CD4-positive, alpha-beta T cell treated with Interleukin-15 for 4 hours (primary cell): ENCODE measurements at regions not wholly inside any gene's neighbourhood (a gene's known extent, or its start where the extent isn't known, plus 50 kb on each side); places are given as distances from the start of the nearest gene placed in this dataset.

ENCODE experiments used
- DNase-seq: peaks from one replicate; pipeline ENCODE4 v3.0.0-alpha.2; 2020; ENCODE audit warnings: low spot score

- no peak for DNase-seq
These were observed 258.6 kb downstream of the CBLN1 start for GRCh38 chr16:49023050-49023449.

DNA sequence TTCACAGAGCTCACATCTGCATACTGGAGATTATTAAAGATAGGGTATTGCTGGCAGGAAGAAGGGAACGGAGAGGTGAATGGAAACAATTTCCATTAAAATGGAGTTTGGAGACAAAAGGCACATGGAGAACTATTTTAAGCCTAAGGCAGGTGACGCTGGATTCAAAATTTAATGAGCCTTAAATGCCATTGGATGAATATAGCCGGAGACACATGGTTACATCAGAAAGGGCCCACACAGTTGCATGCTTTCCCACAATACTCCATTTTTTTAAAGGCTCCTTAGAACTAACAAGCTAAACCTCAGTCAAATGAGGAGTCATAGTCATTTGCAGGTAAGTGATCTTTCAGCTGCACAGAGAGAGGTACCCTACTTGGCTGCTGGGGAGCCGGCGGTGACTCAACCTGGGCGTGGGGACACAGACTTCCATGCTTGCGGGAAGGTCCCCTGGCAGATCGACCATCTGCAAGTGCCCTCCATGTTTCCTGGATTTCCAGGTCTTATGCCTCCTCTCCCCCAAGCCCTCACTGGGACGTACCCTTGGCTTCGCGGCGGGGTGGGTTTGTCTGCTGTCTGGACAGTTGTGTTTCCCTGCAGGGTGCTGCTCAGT lies 259.2 kb downstream of the CBLN1 start:
- no peak for DNase-seq

DNA sequence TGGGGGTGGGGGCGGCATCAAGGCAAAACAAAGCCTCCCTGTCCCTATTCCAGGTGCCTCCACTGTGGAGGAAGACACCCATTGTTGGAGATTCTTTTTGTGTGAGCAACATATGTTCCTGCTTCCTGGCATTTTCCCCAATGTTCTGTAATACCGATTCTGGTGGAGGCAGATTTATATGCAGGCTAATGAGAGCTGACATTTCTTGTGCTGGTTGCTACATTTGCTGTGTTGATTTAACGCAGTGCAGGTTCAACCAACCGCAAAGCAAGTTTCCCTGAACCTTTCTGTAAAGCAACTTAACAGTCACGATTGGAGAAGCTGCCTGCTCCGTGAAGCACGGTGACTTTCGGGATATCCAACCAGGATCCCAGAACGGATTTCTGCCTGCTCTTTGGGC lies 260.5 kb downstream of the CBLN1 start:
- DNase-seq, result no peak

DNA sequence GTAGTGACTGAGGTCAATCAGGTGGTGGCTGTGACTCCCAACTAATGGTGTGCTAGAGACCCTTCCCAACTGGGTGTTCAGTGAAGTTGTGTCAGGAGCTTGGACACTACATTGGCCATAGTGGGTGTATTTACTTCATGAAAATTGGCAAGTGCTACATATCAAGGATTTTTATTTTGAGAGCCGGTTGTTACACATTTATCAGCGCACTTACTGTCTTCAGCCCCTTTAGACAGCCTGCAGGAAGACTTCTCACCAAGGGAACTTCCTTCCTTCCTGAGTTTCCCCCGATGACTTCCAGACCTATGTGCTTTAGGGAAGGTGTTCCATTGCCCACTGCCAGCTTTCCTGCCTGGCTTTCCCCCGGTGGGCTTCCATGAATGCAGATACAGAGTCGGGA lies 261.2 kb downstream of the CBLN1 start:
- no peak for DNase-seq

GRCh38 chr16:49019831-49020230 lies 261.8 kb downstream of the CBLN1 start:
- no peak for DNase-seq

GRCh38 chr16:49019081-49019633 lies 262.5 kb downstream of the CBLN1 start:
- DNase-seq, result no peak

DNA sequence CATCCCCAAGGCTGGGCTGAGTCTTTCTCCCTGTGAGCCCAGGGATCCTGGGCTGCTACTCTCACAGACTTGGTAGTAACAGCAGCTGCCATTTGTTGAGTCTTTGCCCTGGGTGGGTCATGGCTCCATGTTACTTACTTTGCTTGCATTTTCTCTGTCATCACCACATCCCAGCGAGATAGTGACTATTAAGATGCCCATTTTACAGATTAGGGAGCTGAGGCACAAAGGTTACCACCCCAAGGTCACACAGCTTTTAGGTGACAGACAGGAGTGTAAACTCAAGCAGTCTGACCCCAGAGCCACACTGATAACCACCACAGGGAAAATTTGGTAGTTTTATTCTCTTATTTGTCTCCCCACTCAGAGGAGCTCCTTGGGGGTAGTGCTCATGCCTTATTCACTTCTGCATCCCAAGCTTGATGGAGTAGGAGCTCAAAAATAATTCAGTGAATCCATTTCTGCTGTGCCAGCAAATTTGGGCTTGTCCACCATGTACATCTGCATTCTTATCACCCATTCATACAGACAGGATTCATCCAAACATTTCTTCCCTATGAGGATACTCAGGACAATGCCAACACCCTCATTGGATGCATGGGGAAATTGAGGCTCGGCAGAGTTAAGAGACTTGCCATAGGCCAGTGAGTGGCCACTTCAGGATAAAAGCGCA lies 263.2 kb downstream of the CBLN1 start:
- DNase-seq, result no peak

DNA sequence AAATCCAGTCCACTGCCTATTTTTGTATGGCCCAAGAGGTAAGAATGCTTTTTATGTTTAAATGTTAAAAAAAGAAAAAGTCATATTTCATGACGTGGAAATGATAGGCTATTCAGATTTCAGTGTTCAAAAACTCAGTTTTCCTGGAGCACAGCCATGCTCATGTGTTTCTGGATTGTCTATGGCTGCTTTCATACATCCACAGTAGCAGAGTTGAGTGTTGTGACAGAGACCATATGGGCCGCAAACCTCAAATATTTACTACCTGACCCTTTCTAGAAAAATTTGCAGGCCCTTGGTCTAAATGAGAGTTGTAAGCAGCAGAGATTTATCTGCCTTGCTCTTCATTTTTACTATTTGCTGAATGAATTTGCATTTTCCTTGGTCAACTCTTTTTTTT lies 264.1 kb downstream of the CBLN1 start:
- no peak for DNase-seq

GRCh38 chr16:49016461-49016860 lies 265.2 kb downstream of the CBLN1 start:
- no peak for DNase-seq

- no peak for DNase-seq
These were observed 266.4 kb downstream of the CBLN1 start for GRCh38 chr16:49015225-49015592.

- DNase-seq, result no peak
These were observed 267.1 kb downstream of the CBLN1 start for GRCh38 chr16:49014277-49015224.

DNA sequence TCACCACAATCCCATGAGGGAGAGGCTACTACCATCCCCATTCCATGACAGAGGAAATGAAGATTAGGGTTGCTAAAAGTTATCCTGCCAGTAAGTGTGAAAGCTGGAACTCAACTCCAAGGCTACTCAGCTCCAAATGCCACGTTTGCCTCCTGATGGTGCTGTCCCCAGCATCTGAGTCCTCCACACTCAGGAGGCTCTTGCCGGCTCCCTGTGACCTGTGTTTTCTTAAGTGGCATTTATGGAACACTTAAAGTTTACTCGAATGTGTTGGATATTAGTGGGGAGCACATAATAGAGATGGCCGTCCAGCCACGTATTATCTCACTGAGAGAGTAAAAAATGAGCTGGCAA lies 267.9 kb downstream of the CBLN1 start:
- no peak for DNase-seq

DNA sequence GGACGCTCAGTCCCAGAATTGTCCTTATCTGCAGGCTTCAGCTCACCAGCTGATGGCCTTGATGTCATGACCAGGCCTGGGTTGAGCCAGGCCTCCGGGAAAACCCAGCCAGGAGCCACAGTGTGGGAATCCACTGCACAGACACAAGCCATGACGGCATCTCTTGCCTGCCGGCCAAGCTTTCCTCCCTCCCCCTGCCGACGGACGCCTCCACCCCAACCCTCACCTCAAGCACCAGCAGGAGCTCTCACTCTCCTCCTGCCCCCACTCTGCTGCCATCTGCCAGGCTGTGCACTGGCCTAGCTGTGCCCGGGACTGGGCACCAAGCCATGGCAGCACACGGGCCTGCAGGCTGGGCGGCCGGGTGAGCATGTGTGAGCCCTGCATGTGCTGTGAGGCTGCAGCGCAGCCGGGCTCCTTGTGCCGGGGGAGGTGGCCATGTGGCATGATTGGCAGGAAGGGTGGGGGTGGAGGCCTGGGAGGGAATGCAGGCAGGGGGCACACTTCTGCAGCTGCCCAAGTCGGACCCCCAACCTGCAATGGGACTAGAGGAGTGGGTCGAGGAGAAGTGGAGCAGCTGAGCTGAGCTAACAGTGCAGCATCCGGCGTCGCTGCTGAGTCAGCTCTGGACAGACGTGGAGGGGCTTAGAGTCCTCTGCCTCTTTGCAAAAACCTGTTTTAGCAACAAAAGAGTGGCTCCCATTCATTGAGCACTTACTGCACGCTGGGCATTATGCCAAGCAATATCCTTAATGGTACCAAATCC lies 268.5 kb downstream of the CBLN1 start:
- DNase-seq, result no peak

GRCh38 chr16:49011901-49012300 lies 269.7 kb downstream of the CBLN1 start:
- DNase-seq, result no peak

DNA sequence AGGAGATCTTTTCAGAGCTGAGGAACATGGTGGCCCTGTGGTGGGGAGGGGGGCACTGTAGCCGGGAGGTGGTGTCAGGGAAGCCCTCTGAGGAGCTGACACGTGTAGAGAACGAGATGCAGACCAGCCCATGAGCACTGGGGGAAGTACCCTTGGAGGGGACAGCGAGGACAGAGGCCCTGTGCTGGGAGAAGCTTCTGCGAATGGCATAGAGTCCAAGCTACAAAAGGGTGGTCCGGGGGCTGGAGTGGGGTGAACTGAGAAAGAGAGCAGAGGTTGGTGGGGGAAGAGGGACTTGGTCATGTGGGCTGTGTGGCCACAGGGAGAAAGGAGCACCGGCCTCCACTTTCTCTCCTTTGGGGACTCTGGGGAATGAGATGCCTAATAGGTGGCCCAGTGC lies 270.8 kb downstream of the CBLN1 start:
- no peak for DNase-seq

DNA sequence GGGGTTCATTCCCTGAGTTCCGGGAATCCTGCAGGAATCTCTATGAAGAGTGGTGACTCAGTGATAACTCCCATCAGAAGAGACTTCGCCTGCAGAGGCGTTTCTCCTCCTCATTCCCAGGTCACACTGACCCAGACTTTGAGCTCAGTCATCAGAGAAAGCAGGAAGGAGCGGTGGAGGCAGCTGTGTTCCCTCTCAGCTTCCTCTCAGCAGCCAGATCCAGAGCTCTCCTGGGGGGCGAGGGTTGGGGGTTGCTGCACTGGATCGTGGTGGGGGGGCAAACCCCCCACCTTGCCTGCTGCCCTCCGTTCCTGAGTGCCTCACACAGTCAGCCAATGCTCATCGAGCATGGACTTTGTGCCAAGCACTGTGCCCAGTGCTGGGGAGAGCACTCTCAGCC lies 271.2 kb downstream of the CBLN1 start:
- no peak for DNase-seq

GRCh38 chr16:49009204-49009603 lies 272.4 kb downstream of the CBLN1 start:
- no peak for DNase-seq

- DNase-seq, result no peak
These were observed 277.6 kb downstream of the CBLN1 start for GRCh38 chr16:49003992-49004391.

DNA sequence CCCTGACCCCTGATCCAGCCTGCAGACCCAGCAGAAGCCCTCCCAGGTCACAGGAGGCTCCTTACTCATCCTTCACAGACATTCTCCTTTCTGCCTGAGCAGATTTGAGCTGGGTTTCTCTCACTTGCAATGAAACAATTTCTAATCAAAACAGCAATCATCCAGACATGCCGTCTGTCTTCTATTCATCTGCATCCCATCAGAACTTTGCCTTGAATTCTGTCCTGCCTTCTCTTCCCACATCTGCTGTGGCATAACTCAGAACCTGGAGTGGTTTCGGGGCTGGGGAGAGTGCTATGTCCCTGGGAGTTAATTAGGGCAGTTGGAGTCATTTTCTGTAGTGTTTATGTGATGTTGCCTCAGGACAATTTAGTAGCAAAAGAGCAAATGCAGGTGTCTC lies 278.6 kb downstream of the CBLN1 start:
- DNase-seq, result no peak

DNA sequence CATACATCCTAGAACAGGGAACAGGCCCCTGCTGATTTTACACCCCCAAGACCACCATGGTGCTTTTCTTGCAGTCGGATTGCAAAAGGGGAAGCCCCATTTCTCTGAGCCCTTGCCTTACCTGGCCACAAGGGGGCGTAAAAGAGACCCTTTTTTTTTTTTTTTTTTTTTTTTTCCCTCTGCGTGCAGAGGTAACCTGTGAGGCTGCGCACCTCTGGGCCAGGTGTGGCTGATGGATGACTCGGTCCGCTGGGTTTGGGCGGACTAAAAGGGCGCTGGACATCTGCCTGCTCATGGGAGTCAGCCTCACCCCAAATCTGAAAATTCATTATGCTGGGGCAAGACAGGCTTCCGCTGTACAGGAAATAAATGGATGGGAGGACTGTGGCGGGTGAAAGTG lies 281.0 kb downstream of the CBLN1 start:
- no peak for DNase-seq

GRCh38 chr16:48999508-48999907 lies 282.1 kb downstream of the CBLN1 start:
- no peak for DNase-seq

DNA sequence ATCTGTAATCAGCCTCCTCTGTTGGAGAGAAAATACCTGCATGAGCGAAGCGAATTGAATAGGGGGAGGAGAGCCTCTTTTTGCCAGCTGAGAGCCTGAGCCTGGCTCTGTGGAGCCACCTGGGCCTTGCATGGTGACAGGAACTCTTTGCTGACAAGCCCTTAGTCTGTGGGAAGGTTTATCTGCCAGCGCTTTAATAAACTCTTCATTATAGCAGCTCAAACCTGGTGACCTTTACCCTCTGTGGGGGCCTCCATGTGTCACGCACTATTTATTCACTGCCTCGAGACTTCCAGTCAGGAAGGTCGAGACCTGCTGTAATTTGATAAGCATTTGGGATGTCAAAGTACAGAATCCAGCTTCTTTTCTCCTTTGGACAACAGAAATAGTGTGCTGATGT lies 282.6 kb downstream of the CBLN1 start:
- no peak for DNase-seq
